WI38 (cell line): ENCODE measurements at regions not wholly inside any gene's neighbourhood (a gene's known extent, or its start where the extent isn't known, plus 50 kb on each side); places are given as distances from the start of the nearest gene placed in this dataset.

Experiments used
- H3K4me3 ChIP-seq: 2 replicates; pipeline ENCODE4 v1.5.1; 2011; ENCODE audit warnings: low read depth, mild to moderate bottlenecking, control low read depth, low read length
- TF ChIP-seq, protein P1 (sequence below): IDR thresholded peaks from 2 replicates; pipeline ENCODE4 v1.5.1; 2012; ENCODE audit warnings: low read depth, mild to moderate bottlenecking, control low read depth, low read length

DNA sequence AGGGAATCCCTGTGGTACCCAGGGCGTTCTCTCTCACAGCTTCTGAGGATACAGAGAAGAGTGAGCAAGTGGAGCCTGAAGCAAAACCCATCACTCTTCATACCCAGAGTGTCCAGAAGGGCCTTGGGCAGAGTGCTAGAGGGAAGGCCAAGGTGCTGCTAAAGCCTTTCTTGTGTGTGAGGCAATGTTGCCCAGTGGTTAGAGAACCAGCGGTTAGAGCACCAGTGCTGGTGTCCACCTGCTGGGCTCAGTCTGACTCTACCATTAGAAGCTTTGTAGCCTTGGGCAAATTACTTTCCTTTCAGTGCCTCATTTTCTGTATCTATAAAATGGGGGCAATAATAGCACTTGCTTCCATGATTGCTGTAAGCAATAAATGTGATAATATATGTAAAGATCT is 210.5 kb upstream of the SKOR2 start:
- H3K4me3 ChIP-seq, result no peak overlapping the region
- TF ChIP-seq, protein P1, sequence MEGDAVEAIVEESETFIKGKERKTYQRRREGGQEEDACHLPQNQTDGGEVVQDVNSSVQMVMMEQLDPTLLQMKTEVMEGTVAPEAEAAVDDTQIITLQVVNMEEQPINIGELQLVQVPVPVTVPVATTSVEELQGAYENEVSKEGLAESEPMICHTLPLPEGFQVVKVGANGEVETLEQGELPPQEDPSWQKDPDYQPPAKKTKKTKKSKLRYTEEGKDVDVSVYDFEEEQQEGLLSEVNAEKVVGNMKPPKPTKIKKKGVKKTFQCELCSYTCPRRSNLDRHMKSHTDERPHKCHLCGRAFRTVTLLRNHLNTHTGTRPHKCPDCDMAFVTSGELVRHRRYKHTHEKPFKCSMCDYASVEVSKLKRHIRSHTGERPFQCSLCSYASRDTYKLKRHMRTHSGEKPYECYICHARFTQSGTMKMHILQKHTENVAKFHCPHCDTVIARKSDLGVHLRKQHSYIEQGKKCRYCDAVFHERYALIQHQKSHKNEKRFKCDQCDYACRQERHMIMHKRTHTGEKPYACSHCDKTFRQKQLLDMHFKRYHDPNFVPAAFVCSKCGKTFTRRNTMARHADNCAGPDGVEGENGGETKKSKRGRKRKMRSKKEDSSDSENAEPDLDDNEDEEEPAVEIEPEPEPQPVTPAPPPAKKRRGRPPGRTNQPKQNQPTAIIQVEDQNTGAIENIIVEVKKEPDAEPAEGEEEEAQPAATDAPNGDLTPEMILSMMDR, result no peak

GRCh38 chr18:47461406-47461948 is 210.0 kb upstream of the SKOR2 start:
- no peak overlapping the region for H3K4me3 ChIP-seq
- TF ChIP-seq, protein P1, result no peak

DNA sequence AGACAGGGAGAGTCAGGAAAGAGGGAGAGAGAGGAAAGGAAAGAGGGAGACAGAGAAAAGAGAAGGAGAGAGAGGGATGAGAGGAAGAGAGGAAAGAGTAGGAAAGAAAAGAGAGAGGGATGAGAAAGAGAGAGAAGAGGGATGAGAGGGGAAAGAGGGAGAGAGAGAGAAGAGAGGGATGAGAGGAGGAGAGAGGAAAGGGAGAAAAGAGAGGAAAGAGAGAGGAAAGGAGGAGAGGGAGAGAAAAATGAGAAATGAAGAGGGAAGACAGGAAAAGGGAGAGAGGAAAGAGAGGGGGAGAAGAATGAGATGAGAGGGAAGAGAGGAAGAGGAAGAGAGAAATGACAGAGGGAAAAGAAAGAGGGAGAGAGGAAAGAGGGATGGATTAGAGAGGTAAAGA is 207.0 kb upstream of the SKOR2 start:
- no peak overlapping the region for H3K4me3 ChIP-seq

DNA sequence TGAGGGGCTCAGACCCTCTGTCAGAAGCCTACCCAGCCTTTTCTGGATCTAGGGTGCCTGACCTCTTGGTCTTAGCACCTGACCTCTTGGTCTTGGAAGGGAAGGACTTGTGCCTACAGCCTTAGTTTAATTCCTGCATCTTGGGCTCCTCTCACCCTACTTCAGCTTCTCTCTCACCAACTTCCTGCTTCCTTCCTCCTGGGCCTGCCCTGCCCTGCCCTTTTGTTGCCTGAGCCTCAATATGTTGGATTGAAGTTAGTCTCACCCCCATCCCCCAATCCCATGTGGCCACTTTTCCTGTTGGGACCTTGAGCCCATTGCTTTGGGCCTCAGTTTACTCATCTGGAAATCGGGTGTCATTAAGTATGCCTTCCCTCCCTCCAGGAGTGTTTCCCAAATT is 206.2 kb upstream of the SKOR2 start:
- TF ChIP-seq, protein P1, result no peak
- H3K4me3 ChIP-seq, result no peak overlapping the region

More for the DNA sequence above, 207.0 kb upstream of the SKOR2 start:
- TF ChIP-seq, protein P1, result no peak

- TF ChIP-seq, protein P1, result no peak
- H3K4me3 ChIP-seq, result no peak overlapping the region
Measured at GRCh38 chr18:47453038-47453437, 201.6 kb upstream of the SKOR2 start.

DNA sequence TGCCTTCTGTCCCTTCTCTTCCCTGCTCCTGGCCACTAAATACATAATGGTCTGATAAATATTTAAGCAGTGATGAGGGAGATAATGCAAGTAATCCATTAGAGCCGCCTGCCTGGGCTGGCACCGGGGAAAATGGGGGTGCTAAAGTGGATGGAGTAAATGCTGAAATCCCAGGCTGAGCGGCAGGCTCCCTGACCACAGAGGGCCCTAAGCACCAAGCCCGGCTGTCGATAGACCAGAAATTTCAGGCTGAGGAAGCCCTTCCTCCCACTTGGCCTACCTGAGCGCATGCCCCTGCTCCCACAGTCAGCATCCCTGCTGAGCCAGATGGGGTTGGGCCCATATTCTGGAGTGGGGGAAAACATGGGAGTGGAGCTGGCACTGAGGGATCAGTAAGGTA is 197.5 kb upstream of the SKOR2 start:
- no peak overlapping the region for H3K4me3 ChIP-seq
- TF ChIP-seq, protein P1, result no peak

DNA sequence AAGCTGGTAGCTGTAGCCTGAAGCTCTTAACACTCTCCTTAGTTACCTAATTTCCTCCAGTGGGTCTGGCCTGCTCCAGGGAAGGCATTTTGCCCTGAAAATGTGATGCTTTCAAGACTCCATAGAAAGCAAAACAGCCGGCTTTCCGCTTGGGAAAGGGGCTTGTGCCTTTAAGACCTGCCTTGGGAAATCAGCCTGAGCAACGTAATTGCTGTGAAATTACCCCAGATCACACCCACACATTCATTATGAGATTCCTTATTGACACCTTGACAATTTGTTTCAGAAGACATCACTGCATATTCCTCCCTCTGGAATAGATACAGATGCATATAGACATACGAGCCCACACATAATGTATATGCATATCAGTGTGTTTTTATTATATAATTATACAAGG is 190.5 kb upstream of the SKOR2 start:
- H3K4me3 ChIP-seq, result no peak overlapping the region
- TF ChIP-seq, protein P1, result no peak
